Mesenchymal stem cell (in vitro differentiated cells and primary cell): ENCODE measurements at regions not wholly inside any gene's neighbourhood (a gene's known extent, or its start where the extent isn't known, plus 50 kb on each side); places are given as distances from the start of the nearest gene placed in this dataset.

Experiments used
- DNase-seq: peaks from one replicate; pipeline ENCODE4 v3.0.0-alpha.2; 2013
- H2AFZ ChIP-seq: one replicate; pipeline ENCODE4 v1.6.1; 2013; ENCODE audit warnings: low read depth, mild to moderate bottlenecking, control low read depth, inconsistent platforms, low read length, moderate library complexity
- H2AK5ac ChIP-seq: 2 replicates; pipeline ENCODE4 v1.6.1; 2013; ENCODE audit warnings: low read length, moderate library complexity, mild to moderate bottlenecking, inconsistent platforms; ENCODE audit not compliant: severe bottlenecking
- H2BK120ac ChIP-seq: one replicate; pipeline ENCODE4 v1.6.1; 2013; ENCODE audit warnings: low read depth, mild to moderate bottlenecking, inconsistent platforms, low read length, moderate library complexity
- H2BK12ac ChIP-seq, 2 experiments: one replicate each; pipeline ENCODE4 v1.6.1; 2013; ENCODE audit warnings: inconsistent platforms in 2 of 2, low read length in 2 of 2, mild to moderate bottlenecking in 2 of 2, moderate library complexity in 2 of 2, control low read depth in 1 of 2
- H2BK15ac ChIP-seq: one replicate; pipeline ENCODE4 v1.6.1; 2013; ENCODE audit warnings: mild to moderate bottlenecking, low read depth, inconsistent platforms; ENCODE audit not compliant: poor library complexity, severe bottlenecking
- H2BK5ac ChIP-seq: 2 replicates; pipeline ENCODE4 v1.6.1; 2013; ENCODE audit warnings: low read depth, mild to moderate bottlenecking, low read length, control low read depth, inconsistent platforms; ENCODE audit not compliant: poor library complexity, severe bottlenecking
- H3K14ac ChIP-seq, 2 experiments: one replicate each; pipeline ENCODE4 v1.6.1; 2013; ENCODE audit warnings: inconsistent platforms in 2 of 2, low read length in 2 of 2, control low read depth in 1 of 2, mild to moderate bottlenecking in 1 of 2, moderate library complexity in 1 of 2
- H3K18ac ChIP-seq, 2 experiments: one replicate each; pipeline ENCODE4 v1.6.1; 2013; ENCODE audit warnings: inconsistent platforms in 2 of 2, low read length in 2 of 2, control low read depth in 1 of 2, low read depth in 1 of 2, mild to moderate bottlenecking in 1 of 2
- H3K23ac ChIP-seq, 2 experiments: one replicate each; pipeline ENCODE4 v1.6.1; 2013; ENCODE audit warnings: inconsistent platforms in 2 of 2, low read length in 2 of 2, mild to moderate bottlenecking in 2 of 2, moderate library complexity in 2 of 2, control low read depth in 1 of 2
- H3K27ac ChIP-seq: 2 replicates; pipeline ENCODE4 v1.5.1; 2013; ENCODE audit warnings: mild to moderate bottlenecking, moderate library complexity, low read length, control low read depth, inconsistent platforms; ENCODE audit not compliant: poor library complexity, severe bottlenecking
- H3K27me3 ChIP-seq, 2 experiments: 2 replicates each; pipeline versions ENCODE4 v1.6.1 to v1.7.0; 2013; ENCODE audit warnings: low read length in 2 of 2, mild to moderate bottlenecking in 2 of 2, moderate library complexity in 2 of 2, control low read depth in 1 of 2, inconsistent platforms in 1 of 2; ENCODE audit not compliant: control insufficient read depth in 1 of 2, insufficient read depth in 1 of 2
- H3K36me3 ChIP-seq, 2 experiments: 2 replicates each; pipeline versions ENCODE4 v1.6.1 to v1.7.0; 2013; ENCODE audit warnings: low read length in 2 of 2, control low read depth in 1 of 2, inconsistent platforms in 1 of 2, low read depth in 1 of 2, mild to moderate bottlenecking in 1 of 2; ENCODE audit not compliant: insufficient read depth in 2 of 2, control insufficient read depth in 1 of 2
- H3K4ac ChIP-seq, 2 experiments: one replicate each; pipeline ENCODE4 v1.6.1; 2013; ENCODE audit warnings: inconsistent platforms in 2 of 2, low read length in 2 of 2, mild to moderate bottlenecking in 2 of 2, moderate library complexity in 2 of 2, control low read depth in 1 of 2, low read depth in 1 of 2
- H3K4me1 ChIP-seq: 2 replicates; pipeline ENCODE4 v1.6.1; 2013; ENCODE audit warnings: low read depth, low read length, control low read depth; ENCODE audit not compliant: control insufficient read depth, insufficient read depth
- H3K4me2 ChIP-seq: 2 replicates; pipeline ENCODE4 v1.6.1; 2013; ENCODE audit warnings: low read length, mild to moderate bottlenecking, inconsistent platforms; ENCODE audit not compliant: poor library complexity, severe bottlenecking
- H3K4me3 ChIP-seq, 2 experiments: 2 replicates each; pipeline versions ENCODE4 v1.5.1 to v1.7.0; 2013; ENCODE audit warnings: low read length in 2 of 2, mild to moderate bottlenecking in 2 of 2, control low read depth in 1 of 2, low read depth in 1 of 2; ENCODE audit not compliant: insufficient read depth in 1 of 2
- H3K79me1 ChIP-seq: replicated peaks from 2 replicates; pipeline ENCODE4 v1.6.1; 2013; ENCODE audit warnings: mild to moderate bottlenecking, control low read depth, low read length, inconsistent platforms; ENCODE audit not compliant: poor library complexity, severe bottlenecking
- H3K9ac ChIP-seq: 2 replicates; pipeline ENCODE4 v1.7.0; 2013; ENCODE audit warnings: mild to moderate bottlenecking, low read length, moderate library complexity
- H3K9me3 ChIP-seq: 2 replicates; pipeline ENCODE4 v1.7.0; 2013; ENCODE audit warnings: mild to moderate bottlenecking, low read length; ENCODE audit not compliant: control insufficient read depth
- H4K8ac ChIP-seq: one replicate; pipeline ENCODE4 v1.6.1; 2013; ENCODE audit warnings: inconsistent platforms, mild to moderate bottlenecking, low read length, moderate library complexity
- H4K91ac ChIP-seq: one replicate; pipeline ENCODE4 v1.6.1; 2013; ENCODE audit warnings: mild to moderate bottlenecking, low read length, inconsistent platforms
- WGBS: methylation state at CpG from one replicate; pipeline ENCODE4 v1.1.7; 2013; ENCODE audit warnings: mixed read lengths; 5-methylcytosine and 5-hydroxymethylcytosine counted together

- no peak overlapping the region for H2BK15ac ChIP-seq
- DNase-seq: no peak
- H3K9ac ChIP-seq: no peak overlapping the region
- no peak overlapping the region for H2AK5ac ChIP-seq
- H3K9me3 ChIP-seq: no peaks in the 10 kb centered on the region
- no peak overlapping the region for H2BK120ac ChIP-seq
- no peak overlapping the region for H2BK5ac ChIP-seq
- H3K36me3 ChIP-seq: no peaks in the 10 kb centered on the region
- H3K4ac ChIP-seq: no peak overlapping the region
- H2BK12ac ChIP-seq: no peak overlapping the region
- H3K27ac ChIP-seq: no peak overlapping the region
- no peak overlapping the region for H3K4me3 ChIP-seq
- H3K23ac ChIP-seq: no peak overlapping the region
- no peak overlapping the region for H4K8ac ChIP-seq
- 90% methylated on average over 1 of the region's 1 CpG for WGBS
- H3K4me2 ChIP-seq: no peak overlapping the region
- H4K91ac ChIP-seq: no peak overlapping the region
- no peaks in the 10 kb centered on the region for H3K27me3 ChIP-seq
- H3K14ac ChIP-seq: no peak overlapping the region
- no peaks in the 10 kb centered on the region for H3K79me1 ChIP-seq
- peaks cover 2% of the 10 kb centered on the region for H3K4me1 ChIP-seq
- H3K18ac ChIP-seq: no peak overlapping the region
- H2AFZ ChIP-seq: no peak overlapping the region
Measured at GRCh38 chr6:54008589-54008988, 102.7 kb upstream of the MLIP start.

GRCh38 chr6:54009052-54009654 is 102.1 kb upstream of the MLIP start:
- Histone ChIP-seq H4K8ac (no peak overlapping the region), H3K14ac (no peak overlapping the region), H4K91ac (no peak overlapping the region), H3K27ac (no peak overlapping the region), H3K4me2 (no peak overlapping the region), H2BK5ac (no peak overlapping the region), H2BK12ac (no peak overlapping the region), H3K27me3 (no peaks in the 10 kb centered on the region), H3K4me3 (no peak overlapping the region), H3K9me3 (no peaks in the 10 kb centered on the region), H2BK15ac (no peak overlapping the region), H2AFZ (no peak overlapping the region), H2BK120ac (no peak overlapping the region), H3K4ac (no peak overlapping the region), H3K9ac (no peak overlapping the region), H3K18ac (no peak overlapping the region), H3K23ac (no peak overlapping the region), H3K36me3 (no peaks in the 10 kb centered on the region), H2AK5ac (no peak overlapping the region), H3K4me1 (peaks cover 2% of the 10 kb centered on the region), H3K79me1 (no peaks in the 10 kb centered on the region)
- 98% methylated on average over 3 of the region's 5 CpGs for WGBS
- no peak for DNase-seq

- no peak overlapping the region for H3K4ac ChIP-seq
- H2AK5ac ChIP-seq: no peak overlapping the region
- H3K4me2 ChIP-seq: no peak overlapping the region
- H3K23ac ChIP-seq: no peak overlapping the region
- H3K79me1 ChIP-seq: no peaks in the 10 kb centered on the region
- peak overlapping the region in 1 of 2 experiments; percentile 58 for H3K4me3 ChIP-seq
- no peak overlapping the region for H4K8ac ChIP-seq
- DNase-seq: peak; percentile 13
- 56% methylated on average over 6 of the region's 7 CpGs for WGBS
- peak overlapping the region in 1 of 2 experiments; percentile 17 for H2BK12ac ChIP-seq
- no peaks in the 10 kb centered on the region for H3K27me3 ChIP-seq
- no peak overlapping the region for H2BK5ac ChIP-seq
- H3K9ac ChIP-seq: peak overlapping the region; percentile 67
- H3K4me1 ChIP-seq: peaks cover 2% of the 10 kb centered on the region
- H4K91ac ChIP-seq: no peak overlapping the region
- no peak overlapping the region for H3K27ac ChIP-seq
- H2BK120ac ChIP-seq: no peak overlapping the region
- H2AFZ ChIP-seq: no peak overlapping the region
- no peak overlapping the region for H2BK15ac ChIP-seq
- H3K18ac ChIP-seq: peak overlapping the region in 1 of 2 experiments; percentile 17
- H3K36me3 ChIP-seq: no peaks in the 10 kb centered on the region
- no peaks in the 10 kb centered on the region for H3K9me3 ChIP-seq
- no peak overlapping the region for H3K14ac ChIP-seq
Measured at GRCh38 chr6:54010340-54011276, 100.6 kb upstream of the MLIP start.

DNA sequence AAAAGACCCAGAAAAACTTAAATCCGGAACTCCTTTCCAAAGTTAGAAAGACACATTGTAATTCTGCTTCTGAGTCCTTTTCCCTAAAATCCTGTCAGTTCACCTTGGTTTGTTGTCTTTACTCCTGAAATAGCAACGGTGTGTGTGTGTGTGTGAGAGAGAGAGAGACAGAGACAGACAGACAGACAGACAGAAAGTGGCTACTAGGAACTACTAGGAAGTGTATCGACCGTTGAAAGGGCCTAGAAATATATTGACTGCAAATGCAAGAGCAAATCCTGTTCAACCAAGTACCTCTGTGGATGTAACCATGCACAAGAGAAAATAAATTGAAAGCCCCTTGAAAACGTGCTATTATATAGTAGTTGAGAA is 100.0 kb upstream of the MLIP start:
- H3K23ac ChIP-seq: no peak overlapping the region
- H3K9ac ChIP-seq: peak overlapping the region; percentile 67
- no peak overlapping the region for H4K91ac ChIP-seq
- peak overlapping the region; percentile 27 for H4K8ac ChIP-seq
- no peaks in the 10 kb centered on the region for H3K27me3 ChIP-seq
- H2AK5ac ChIP-seq: no peak overlapping the region
- H3K36me3 ChIP-seq: no peaks in the 10 kb centered on the region
- DNase-seq: no peak
- H3K79me1 ChIP-seq: no peaks in the 10 kb centered on the region
- no peak overlapping the region for H2BK120ac ChIP-seq
- no peak overlapping the region for H2BK15ac ChIP-seq
- no peak overlapping the region for H3K4me2 ChIP-seq
- no peak overlapping the region for H3K4ac ChIP-seq
- no peak overlapping the region for H3K27ac ChIP-seq
- H3K18ac ChIP-seq: peak overlapping the region in 1 of 2 experiments; percentile 17
- no peaks in the 10 kb centered on the region for H3K9me3 ChIP-seq
- 82% methylated on average over 4 of the region's 5 CpGs for WGBS
- no peak overlapping the region for H2AFZ ChIP-seq
- H2BK5ac ChIP-seq: no peak overlapping the region
- peaks cover 2% of the 10 kb centered on the region for H3K4me1 ChIP-seq
- no peak overlapping the region for H2BK12ac ChIP-seq
- no peak overlapping the region for H3K14ac ChIP-seq
- peak overlapping the region in 1 of 2 experiments; percentile 58 for H3K4me3 ChIP-seq
